Panc1 (cell line): ENCODE measurements at regions not wholly inside any gene's neighbourhood (a gene's known extent, or its start where the extent isn't known, plus 50 kb on each side); places are given as distances from the start of the nearest gene placed in this dataset.

Experiments
- ATAC-seq: fragments of 200-7000 bp; cut with Tn5 transposase; 2 replicates; pipeline ENCODE4 v1.9.1; 2020; ENCODE audit warnings: mild to moderate bottlenecking, moderate library complexity
- BruUV-seq: library from RNA; stranded (reverse); fragments of 400-500 nt; replicated peaks from 2 replicates; lab custom pipeline; 2021; lab: Mats Ljungman, UMichigan
- CTCF ChIA-PET: fragments of 300-600 bp; sonication (Branson Sonifier 250); formaldehyde crosslinking; loops from one replicate; lab custom pipeline; 2022; ENCODE audit warnings: antibody characterized with exemption; lab: Charles Lee
- POLR2A ChIA-PET: fragments of 300-600 bp; sonication (Branson Sonifier 250); formaldehyde crosslinking; loops from one replicate; lab custom pipeline; 2022; ENCODE audit warnings: antibody characterized with exemption; lab: Charles Lee
- DNase-seq: peaks from one replicate; pipeline ENCODE4 v3.0.0-alpha.2; 2010; ENCODE audit warnings: low read depth, low spot score
- H3K27ac ChIP-seq: 2 replicates; pipeline ENCODE4 v1.5.1; 2011; ENCODE audit warnings: mild to moderate bottlenecking, low read length, inconsistent platforms
- H3K27me3 ChIP-seq: fragments of 200-500 bp; sonication (Bioruptor generic); 2 replicates; pipeline ENCODE4 v1.6.0; 2014; ENCODE audit warnings: low read length, inconsistent platforms; ENCODE audit not compliant: control insufficient read depth, insufficient read depth
- H3K36me3 ChIP-seq: fragments of 200-500 bp; sonication (Bioruptor generic); 2 replicates; pipeline ENCODE4 v1.5.1; 2014; ENCODE audit warnings: inconsistent platforms, mild to moderate bottlenecking, low read length, moderate library complexity; ENCODE audit not compliant: control insufficient read depth, insufficient read depth
- H3K4me1 ChIP-seq: 2 replicates; pipeline ENCODE4 v1.5.1; 2011; ENCODE audit warnings: inconsistent platforms, mild to moderate bottlenecking, low read length, moderate library complexity; ENCODE audit not compliant: control insufficient read depth, insufficient read depth
- H3K4me3 ChIP-seq, 2 experiments: 2 replicates each; pipeline ENCODE4 v1.5.1; 2011 to 2012; ENCODE audit warnings: low read depth in 2 of 2, low read length in 2 of 2, mild to moderate bottlenecking in 2 of 2, inconsistent platforms in 1 of 2, moderate library complexity in 1 of 2
- H3K9me3 ChIP-seq: fragments of 200-500 bp; sonication (Bioruptor generic); 2 replicates; pipeline ENCODE4 v1.5.1; 2014; ENCODE audit warnings: low read depth, mild to moderate bottlenecking, inconsistent platforms, low read length, moderate library complexity; ENCODE audit not compliant: control insufficient read depth, insufficient read depth
- CTCF ChIP-seq: fragments of 450-650 bp; IDR thresholded peaks from 2 replicates; pipeline ENCODE4 v1.5.1; 2017; ENCODE audit warnings: mild to moderate bottlenecking
- POLR2AphosphoS5 ChIP-seq: IDR thresholded peaks from 2 replicates; pipeline ENCODE4 v1.6.1; 2012; ENCODE audit warnings: mild to moderate bottlenecking, low read depth, low read length, moderate library complexity
- REST ChIP-seq, 2 experiments: IDR thresholded peaks; 2 replicates each; pipeline ENCODE4 v1.6.1; 2011 to 2012; ENCODE audit warnings: low read depth in 2 of 2, control low read depth in 1 of 2, low read length in 1 of 2, mild to moderate bottlenecking in 1 of 2, moderate library complexity in 1 of 2; ENCODE audit not compliant: insufficient read depth in 1 of 2
- SIN3A ChIP-seq: IDR thresholded peaks from 2 replicates; pipeline ENCODE4 v1.6.1; 2012; ENCODE audit warnings: low read depth, mild to moderate bottlenecking, low read length, moderate library complexity, borderline replicate concordance; ENCODE audit not compliant: insufficient read depth
- TCF7L2 ChIP-seq: IDR thresholded peaks from 2 replicates; pipeline ENCODE4 v1.6.1; 2011; ENCODE audit warnings: mild to moderate bottlenecking, low read depth, low read length, inconsistent platforms
- in situ Hi-C: cut with HindIII; loops from 2 replicates; pipeline ENCODE4 v1.10.0; 2016; ENCODE audit warnings: low sequenced_read_pairs, low pct_unique_long_range_greater_than_20kb
- intact Hi-C: fragments of 100-400 bp; cut with micrococcal nuclease; formaldehyde crosslinking; loops from one replicate; pipeline ENCODE4 v1.10.0; 2022; ENCODE audit not compliant: unreplicated experiment

- no peak overlapping the region for H3K27ac ChIP-seq
- peaks cover 2% of the 10 kb centered on the region; the same call in 1 of the 2 replicates for H3K27me3 ChIP-seq
- H3K9me3 ChIP-seq: no peaks in the 10 kb centered on the region
- H3K4me3 ChIP-seq: no peak overlapping the region
- in situ Hi-C loops: no loop called here
- DNase-seq: no peak
- ChIA-PET POLR2A (no interaction called here), CTCF (no interaction called here)
- intact Hi-C loops: no loop called here
- TF ChIP-seq TCF7L2: no peak
- no peak for TF ChIP-seq SIN3A
- TF ChIP-seq POLR2AphosphoS5: no peak
- no peak for TF ChIP-seq REST (IDR thresholded peaks at IDR 0.05; ENCODE audit: insufficient read depth in 1 of 2, low read depth in 2 of 2, low read length in 1 of 2)
- TF ChIP-seq CTCF: no peak
- H3K36me3 ChIP-seq: no peaks in the 10 kb centered on the region
- no peaks in the 10 kb centered on the region for H3K4me1 ChIP-seq
- ATAC-seq: no peak
- BruUV-seq: no TSS peak
Observed at GRCh38 chr12:131274061-131274460, 320.4 kb downstream of the ADGRD1 start.

- ATAC-seq (no peak), DNase-seq (no peak)
- H3K27me3 ChIP-seq: peaks cover 3% of the 10 kb centered on the region
- in situ Hi-C loops: no loop called here
- intact Hi-C loops: no loop called here
- no peaks in the 10 kb centered on the region for H3K4me1 ChIP-seq
- no peak for TF ChIP-seq SIN3A
- H3K36me3 ChIP-seq: no peaks in the 10 kb centered on the region
- ChIA-PET POLR2A (no interaction called here), CTCF (interaction anchor here (0.6 kb wide), 1 partner anchor 28 kb away, joined by 5 read pairs; no protein-coding TSS in a partner anchor)
- no peak overlapping the region for H3K27ac ChIP-seq
- no peak overlapping the region for H3K4me3 ChIP-seq
- BruUV-seq: no TSS peak
- H3K9me3 ChIP-seq: no peaks in the 10 kb centered on the region
Observed at GRCh38 chr12:131274906-131275305, 321.2 kb downstream of the ADGRD1 start.

- POLR2A ChIA-PET: no interaction called here
- H3K4me3 ChIP-seq: no peak overlapping the region
- DNase-seq: no peak
- no TSS peak for BruUV-seq
- no peak for ATAC-seq
- in situ Hi-C loops: no loop called here
- no peaks in the 10 kb centered on the region for H3K9me3 ChIP-seq
- intact Hi-C loops: no loop called here
- no peaks in the 10 kb centered on the region for H3K36me3 ChIP-seq
- no peak overlapping the region for H3K27ac ChIP-seq
- H3K4me1 ChIP-seq: no peaks in the 10 kb centered on the region
- TF ChIP-seq CTCF (no peak), TCF7L2 (no peak), SIN3A (no peak), POLR2AphosphoS5 (no peak), REST (IDR thresholded peaks at IDR 0.05; ENCODE audit: insufficient read depth in 1 of 2, low read depth in 2 of 2, low read length in 1 of 2) (no peak)
- CTCF ChIA-PET: interaction anchor here (0.6 kb wide), 1 partner anchor 28 kb away, joined by 5 read pairs; no protein-coding TSS in a partner anchor
- H3K27me3 ChIP-seq: peaks cover 4% of the 10 kb centered on the region
Observed at GRCh38 chr12:131275824-131276223, 322.1 kb downstream of the ADGRD1 start.
